Left ventricle myocardium inferior (tissue), 1 donor: ENCODE measurements at regions not wholly inside any gene's neighbourhood (a gene's known extent, or its start where the extent isn't known, plus 50 kb on each side); places are given as distances from the start of the nearest gene placed in this dataset.

ENCODE experiments used
- DNase-seq: peaks from one replicate; pipeline ENCODE4 v3.0.0-alpha.2; 2020
- H3K27ac ChIP-seq: fragments of 200-600 bp; replicated peaks from 2 replicates; pipeline ENCODE4 v1.8.0; 2021
- H3K27me3 ChIP-seq: fragments of 200-600 bp; 2 replicates; pipeline ENCODE4 v1.8.0; 2021; ENCODE audit warnings: low read depth
- H3K36me3 ChIP-seq: fragments of 200-600 bp; 2 replicates; pipeline ENCODE4 v1.8.0; 2021
- H3K4me1 ChIP-seq: fragments of 200-600 bp; 2 replicates; pipeline ENCODE4 v1.8.0; 2021
- H3K4me3 ChIP-seq: fragments of 200-600 bp; 2 replicates; pipeline ENCODE4 v1.8.0; 2021; ENCODE audit warnings: mild to moderate bottlenecking, moderate library complexity
- H3K9me3 ChIP-seq: fragments of 200-600 bp; replicated peaks from 2 replicates; pipeline ENCODE4 v1.8.0; 2021
- intact Hi-C: fragments of 100-400 bp; cut with micrococcal nuclease; formaldehyde crosslinking; loops from one replicate; pipeline ENCODE4 v1.11.0; 2022
- TF ChIP-seq, protein P1 (sequence below): fragments of 200-600 bp; IDR thresholded peaks from 2 replicates; pipeline ENCODE4 v1.8.0; 2021; ENCODE audit warnings: antibody characterized with exemption, mild to moderate bottlenecking, borderline replicate concordance
- donor health status: DM: no; HTN: yes; CAD: no; lungs with severe emphysema.

DNA sequence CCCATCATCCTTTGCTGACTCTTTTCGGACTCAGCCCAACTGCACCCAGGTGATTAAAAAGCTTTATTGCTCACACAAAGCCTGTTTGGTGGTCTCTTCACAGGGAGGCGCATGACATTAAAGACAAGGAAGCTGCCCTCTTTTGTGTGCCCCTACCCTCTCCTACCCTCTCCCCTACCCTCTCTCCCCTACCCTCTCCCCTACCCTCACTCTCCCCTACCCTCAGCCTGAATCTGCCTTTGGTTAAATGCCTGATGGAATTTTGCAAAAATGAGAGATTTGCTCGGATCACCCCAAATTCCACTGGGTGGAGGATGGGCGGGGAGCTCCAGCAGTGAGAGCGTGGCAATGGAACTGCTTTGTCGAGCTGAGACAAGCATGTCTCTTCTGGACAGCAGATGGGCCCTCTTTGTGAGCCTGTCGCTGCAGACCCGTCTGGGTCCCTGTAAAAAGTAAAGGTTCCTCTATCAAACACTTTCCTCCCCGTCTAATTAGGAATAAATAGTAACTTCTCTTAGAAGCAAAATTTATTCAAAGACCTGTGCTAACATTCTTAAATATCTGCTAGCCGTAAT lies 76.4 kb upstream of the MLN start:
- H3K27ac ChIP-seq, result no peak overlapping the region
- DNase-seq, result no peak
- peaks cover 100% of the 10 kb centered on the region for H3K27me3 ChIP-seq
- H3K9me3 ChIP-seq, result no peaks in the 10 kb centered on the region
- H3K4me3 ChIP-seq, result no peak overlapping the region
- H3K4me1 ChIP-seq, result peaks cover 9% of the 10 kb centered on the region
- TF ChIP-seq, protein P1, sequence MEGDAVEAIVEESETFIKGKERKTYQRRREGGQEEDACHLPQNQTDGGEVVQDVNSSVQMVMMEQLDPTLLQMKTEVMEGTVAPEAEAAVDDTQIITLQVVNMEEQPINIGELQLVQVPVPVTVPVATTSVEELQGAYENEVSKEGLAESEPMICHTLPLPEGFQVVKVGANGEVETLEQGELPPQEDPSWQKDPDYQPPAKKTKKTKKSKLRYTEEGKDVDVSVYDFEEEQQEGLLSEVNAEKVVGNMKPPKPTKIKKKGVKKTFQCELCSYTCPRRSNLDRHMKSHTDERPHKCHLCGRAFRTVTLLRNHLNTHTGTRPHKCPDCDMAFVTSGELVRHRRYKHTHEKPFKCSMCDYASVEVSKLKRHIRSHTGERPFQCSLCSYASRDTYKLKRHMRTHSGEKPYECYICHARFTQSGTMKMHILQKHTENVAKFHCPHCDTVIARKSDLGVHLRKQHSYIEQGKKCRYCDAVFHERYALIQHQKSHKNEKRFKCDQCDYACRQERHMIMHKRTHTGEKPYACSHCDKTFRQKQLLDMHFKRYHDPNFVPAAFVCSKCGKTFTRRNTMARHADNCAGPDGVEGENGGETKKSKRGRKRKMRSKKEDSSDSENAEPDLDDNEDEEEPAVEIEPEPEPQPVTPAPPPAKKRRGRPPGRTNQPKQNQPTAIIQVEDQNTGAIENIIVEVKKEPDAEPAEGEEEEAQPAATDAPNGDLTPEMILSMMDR, result no peak
- no peaks in the 10 kb centered on the region for H3K36me3 ChIP-seq
- intact Hi-C loops, result no loop called here

DNA sequence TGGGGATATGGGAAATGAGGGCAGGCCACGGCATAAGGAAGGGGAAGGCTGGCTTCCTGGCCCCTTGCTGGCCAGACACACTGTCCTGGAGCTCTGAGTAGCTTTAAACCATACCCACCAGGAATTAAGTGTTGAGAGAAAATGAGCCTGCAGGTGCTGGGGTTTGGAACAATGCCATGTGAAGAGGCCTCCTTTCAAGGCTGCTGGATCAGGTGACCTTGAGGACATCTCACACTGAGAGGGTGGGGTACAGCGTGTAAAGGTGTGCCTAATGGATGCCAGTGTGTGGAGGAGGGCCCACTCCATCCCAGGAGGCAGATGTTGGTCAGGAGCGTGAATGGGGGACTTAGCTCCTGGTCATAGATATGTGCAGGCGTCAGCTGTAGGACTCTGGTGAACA lies 74.8 kb upstream of the MLN start:
- no peaks in the 10 kb centered on the region for H3K9me3 ChIP-seq
- no peak overlapping the region for H3K27ac ChIP-seq
- TF ChIP-seq, protein P1, result no peak
- peaks cover 98% of the 10 kb centered on the region for H3K27me3 ChIP-seq
- no peak overlapping the region for H3K4me3 ChIP-seq
- no peaks in the 10 kb centered on the region for H3K36me3 ChIP-seq
- H3K4me1 ChIP-seq, result peaks cover 9% of the 10 kb centered on the region
- no peak for DNase-seq
- intact Hi-C loops, result no loop called here

DNA sequence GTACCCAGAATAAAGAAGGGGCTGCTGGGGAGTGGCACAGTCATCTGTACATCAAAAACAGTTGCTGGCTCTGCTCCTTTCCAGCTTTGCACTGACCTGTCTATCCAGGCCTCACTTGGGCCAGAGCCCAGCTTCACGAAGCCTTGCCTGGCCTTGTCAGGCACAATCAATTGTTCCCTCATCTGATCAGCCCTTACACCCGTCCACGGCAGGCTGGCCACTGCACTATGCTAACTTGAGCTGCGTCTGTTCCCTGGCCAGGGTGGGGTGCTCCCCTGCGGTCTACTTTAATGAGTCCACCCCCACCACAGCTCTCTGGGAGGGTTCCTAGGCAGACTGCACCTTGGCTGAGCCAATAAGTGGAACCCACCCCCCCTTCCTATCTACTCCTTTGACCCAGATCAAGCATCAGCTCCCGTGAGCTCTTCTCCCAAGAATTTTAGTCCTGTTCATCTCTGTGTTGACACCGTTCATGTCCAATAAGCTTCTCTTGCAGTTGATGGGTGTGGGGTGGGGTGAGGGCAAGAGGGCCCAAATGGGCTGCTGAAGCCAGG lies 74.3 kb upstream of the MLN start:
- intact Hi-C loops, result no loop called here

DNA sequence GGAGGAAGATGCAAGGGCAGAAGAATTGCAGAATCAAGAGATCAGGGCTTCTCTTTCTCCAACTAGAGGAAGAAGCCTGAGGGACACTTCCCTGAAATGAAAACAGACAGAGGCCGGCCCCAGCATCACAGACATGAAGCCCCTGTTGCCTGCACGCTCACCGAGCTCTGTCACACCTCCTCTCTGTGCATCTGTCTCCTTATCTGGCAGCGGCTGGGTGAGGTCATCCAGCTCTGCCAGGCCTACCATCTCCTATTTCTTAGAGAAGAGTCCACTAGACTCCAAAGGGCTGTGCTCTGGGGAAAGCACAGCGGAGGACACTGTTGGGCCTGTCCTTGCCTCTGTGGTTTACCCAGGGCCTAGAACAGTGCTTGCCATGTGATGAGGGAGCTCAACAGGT lies 71.9 kb upstream of the MLN start:
- Histone ChIP-seq H3K36me3 (no peaks in the 10 kb centered on the region), H3K27ac (no peak overlapping the region), H3K27me3 (peaks cover 96% of the 10 kb centered on the region), H3K9me3 (no peaks in the 10 kb centered on the region), H3K4me1 (no peaks in the 10 kb centered on the region), H3K4me3 (no peak overlapping the region)
- TF ChIP-seq, protein P1, result no peak
- no peak for DNase-seq
- intact Hi-C loops, result no loop called here

More for the DNA sequence above, 74.3 kb upstream of the MLN start:
- TF ChIP-seq, protein P1, result no peak
- Histone ChIP-seq H3K27me3 (peaks cover 96% of the 10 kb centered on the region), H3K27ac (no peak overlapping the region), H3K4me1 (peaks cover 9% of the 10 kb centered on the region), H3K36me3 (no peaks in the 10 kb centered on the region), H3K4me3 (no peak overlapping the region), H3K9me3 (no peaks in the 10 kb centered on the region)
- no peak for DNase-seq

DNA sequence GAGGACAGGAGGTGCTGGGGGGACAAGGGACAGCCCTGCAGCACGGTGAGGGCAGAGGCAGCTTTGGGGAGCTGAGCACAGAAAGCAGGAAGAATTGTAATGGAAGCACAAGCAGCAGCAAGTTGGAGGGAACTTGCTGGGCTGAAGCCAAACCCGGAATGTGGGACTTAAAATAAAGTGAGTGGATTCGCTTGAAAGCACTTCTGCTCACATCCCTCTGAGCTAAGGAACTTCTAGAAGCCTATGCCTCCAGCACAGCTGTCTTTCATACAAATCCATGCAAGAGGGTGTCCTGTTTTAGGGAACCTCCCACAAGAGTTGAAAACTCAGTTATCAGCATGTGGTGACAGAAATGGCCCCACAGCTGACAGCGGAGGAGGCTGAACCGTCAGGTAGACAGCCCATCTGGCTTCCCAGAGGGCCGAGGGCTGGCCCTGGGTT lies 71.4 kb upstream of the MLN start:
- Histone ChIP-seq H3K27me3 (peaks cover 96% of the 10 kb centered on the region), H3K4me1 (no peaks in the 10 kb centered on the region), H3K4me3 (no peak overlapping the region), H3K27ac (no peak overlapping the region), H3K9me3 (no peaks in the 10 kb centered on the region), H3K36me3 (no peaks in the 10 kb centered on the region)
- DNase-seq, result no peak
- intact Hi-C loops, result no loop called here
- TF ChIP-seq, protein P1, result no peak
